Liver (tissue), 3 donors: ENCODE measurements at regions not wholly inside any gene's neighbourhood (a gene's known extent, or its start where the extent isn't known, plus 50 kb on each side); places are given as distances from the start of the nearest gene placed in this dataset.

Experiments used
- FOXA1 ChIP-seq: IDR thresholded peaks from 2 replicates; pipeline ENCODE4 v1.6.1; 2016; ENCODE audit warnings: antibody characterized with exemption
- GABPA ChIP-seq, 2 donors: IDR thresholded peaks in 1 of 2; conservative IDR thresholded peaks in 1 of 2; 2 replicates each; pipeline ENCODE4 v1.6.1; 2016; ENCODE audit warnings: antibody characterized with exemption in 2 of 2, mild to moderate bottlenecking in 1 of 2, moderate library complexity in 1 of 2
- RXRA ChIP-seq, 2 donors: IDR thresholded peaks; 2 replicates each; pipeline ENCODE4 v1.6.1; 2017 to 2018; ENCODE audit warnings: antibody characterized with exemption in 2 of 2, mild to moderate bottlenecking in 1 of 2
- SP1 ChIP-seq: IDR thresholded peaks from 2 replicates; pipeline ENCODE4 v1.6.1; 2018; ENCODE audit warnings: antibody characterized with exemption, mild to moderate bottlenecking
- TAF1 ChIP-seq: conservative IDR thresholded peaks from 2 replicates; pipeline ENCODE4 v1.6.1; 2016; ENCODE audit warnings: antibody characterized with exemption, mild to moderate bottlenecking
- YY1 ChIP-seq: IDR thresholded peaks from 2 replicates; pipeline ENCODE4 v1.6.1; 2016; ENCODE audit warnings: antibody characterized with exemption, mild to moderate bottlenecking
- TF ChIP-seq, protein P1 (sequence below): IDR thresholded peaks from 2 replicates; pipeline ENCODE4 v1.6.1; 2016; ENCODE audit warnings: antibody characterized with exemption
- TF ChIP-seq, protein P2 (sequence below): fragments of 150-350 bp; IDR thresholded peaks from 2 replicates; pipeline ENCODE4 v1.5.1; 2017; ENCODE audit warnings: improper control_type of control experiment, low read depth, low read length; ENCODE audit not compliant: missing input control
- TF ChIP-seq, protein P3 (sequence below): IDR thresholded peaks from 2 replicates; pipeline ENCODE4 v1.6.1; 2016; ENCODE audit warnings: antibody characterized with exemption
- donor health status: healthy.
- donor health status: healthy.

DNA sequence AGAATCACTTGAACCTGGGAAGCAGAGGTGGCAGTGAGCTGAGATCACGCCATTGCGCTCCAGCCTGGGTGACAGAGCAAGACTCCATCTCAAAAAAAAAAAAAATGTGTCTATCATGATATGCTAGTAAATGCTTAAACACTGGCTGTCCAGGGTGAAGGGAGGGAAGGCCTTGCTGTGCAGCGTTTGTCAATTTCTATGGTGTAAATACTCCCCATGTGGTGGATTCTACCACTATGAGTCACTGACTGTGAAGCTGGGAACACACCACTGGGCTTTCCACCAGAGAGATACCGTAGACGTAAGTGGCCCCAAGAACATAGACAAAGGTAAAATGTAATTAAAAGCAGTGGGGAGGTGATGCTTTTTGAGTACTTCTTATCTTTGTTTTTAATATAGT lies 51.3 kb upstream of the LEF1 start:
- TF ChIP-seq, protein P1, sequence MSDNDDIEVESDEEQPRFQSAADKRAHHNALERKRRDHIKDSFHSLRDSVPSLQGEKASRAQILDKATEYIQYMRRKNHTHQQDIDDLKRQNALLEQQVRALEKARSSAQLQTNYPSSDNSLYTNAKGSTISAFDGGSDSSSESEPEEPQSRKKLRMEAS = no peak
- TF ChIP-seq, protein P2, sequence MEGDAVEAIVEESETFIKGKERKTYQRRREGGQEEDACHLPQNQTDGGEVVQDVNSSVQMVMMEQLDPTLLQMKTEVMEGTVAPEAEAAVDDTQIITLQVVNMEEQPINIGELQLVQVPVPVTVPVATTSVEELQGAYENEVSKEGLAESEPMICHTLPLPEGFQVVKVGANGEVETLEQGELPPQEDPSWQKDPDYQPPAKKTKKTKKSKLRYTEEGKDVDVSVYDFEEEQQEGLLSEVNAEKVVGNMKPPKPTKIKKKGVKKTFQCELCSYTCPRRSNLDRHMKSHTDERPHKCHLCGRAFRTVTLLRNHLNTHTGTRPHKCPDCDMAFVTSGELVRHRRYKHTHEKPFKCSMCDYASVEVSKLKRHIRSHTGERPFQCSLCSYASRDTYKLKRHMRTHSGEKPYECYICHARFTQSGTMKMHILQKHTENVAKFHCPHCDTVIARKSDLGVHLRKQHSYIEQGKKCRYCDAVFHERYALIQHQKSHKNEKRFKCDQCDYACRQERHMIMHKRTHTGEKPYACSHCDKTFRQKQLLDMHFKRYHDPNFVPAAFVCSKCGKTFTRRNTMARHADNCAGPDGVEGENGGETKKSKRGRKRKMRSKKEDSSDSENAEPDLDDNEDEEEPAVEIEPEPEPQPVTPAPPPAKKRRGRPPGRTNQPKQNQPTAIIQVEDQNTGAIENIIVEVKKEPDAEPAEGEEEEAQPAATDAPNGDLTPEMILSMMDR = no peak
- TF ChIP-seq YY1 = no peak
- TF ChIP-seq SP1 = no peak
- no peak for TF ChIP-seq TAF1
- no peak for TF ChIP-seq RXRA (IDR thresholded peaks at IDR 0.05)
- TF ChIP-seq GABPA (IDR thresholded peaks at IDR 0.05 in 1 of 2, conservative IDR thresholded peaks at IDR 0.05 in 1 of 2) = no peak
- no peak for TF ChIP-seq FOXA1
- TF ChIP-seq, protein P3, sequence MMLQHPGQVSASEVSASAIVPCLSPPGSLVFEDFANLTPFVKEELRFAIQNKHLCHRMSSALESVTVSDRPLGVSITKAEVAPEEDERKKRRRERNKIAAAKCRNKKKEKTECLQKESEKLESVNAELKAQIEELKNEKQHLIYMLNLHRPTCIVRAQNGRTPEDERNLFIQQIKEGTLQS = no peak
